ENCODE measurements at regions not wholly inside any gene's neighbourhood (a gene's known extent, or its start where the extent isn't known, plus 50 kb on each side); places are given as distances from the start of the nearest gene placed in this dataset.

DNA sequence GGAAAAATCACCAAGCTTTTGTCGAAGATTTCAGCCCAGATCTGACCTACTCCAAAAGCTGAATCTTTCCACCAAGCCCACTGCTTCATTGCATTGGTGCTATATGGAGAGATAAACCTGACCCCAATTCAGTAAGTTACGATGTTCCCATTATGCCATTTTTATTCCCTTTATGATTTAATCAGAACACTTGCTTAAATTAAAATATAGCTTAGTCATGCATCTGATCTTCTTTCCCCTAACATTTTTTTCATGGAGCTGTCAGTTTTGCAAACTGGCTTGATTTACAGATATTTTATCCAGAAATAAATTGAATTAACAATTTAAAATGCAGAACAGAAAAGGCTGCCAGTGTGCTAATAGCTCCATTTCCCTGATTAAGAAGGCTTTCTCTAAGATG, 503.5 kb upstream of the C1orf87 start:
- ATAC-seq (no peak), DNase-seq (no peak)
- Histone ChIP-seq H3K27me3 (no peaks in the 10 kb centered on the region), H3K4me3 (no peak overlapping the region), H3K4me1 (no peaks in the 10 kb centered on the region), H3K36me3 (no peaks in the 10 kb centered on the region), H3K27ac (no peak overlapping the region), H3K9me3 (no peaks in the 10 kb centered on the region)
- TF ChIP-seq, protein P1, sequence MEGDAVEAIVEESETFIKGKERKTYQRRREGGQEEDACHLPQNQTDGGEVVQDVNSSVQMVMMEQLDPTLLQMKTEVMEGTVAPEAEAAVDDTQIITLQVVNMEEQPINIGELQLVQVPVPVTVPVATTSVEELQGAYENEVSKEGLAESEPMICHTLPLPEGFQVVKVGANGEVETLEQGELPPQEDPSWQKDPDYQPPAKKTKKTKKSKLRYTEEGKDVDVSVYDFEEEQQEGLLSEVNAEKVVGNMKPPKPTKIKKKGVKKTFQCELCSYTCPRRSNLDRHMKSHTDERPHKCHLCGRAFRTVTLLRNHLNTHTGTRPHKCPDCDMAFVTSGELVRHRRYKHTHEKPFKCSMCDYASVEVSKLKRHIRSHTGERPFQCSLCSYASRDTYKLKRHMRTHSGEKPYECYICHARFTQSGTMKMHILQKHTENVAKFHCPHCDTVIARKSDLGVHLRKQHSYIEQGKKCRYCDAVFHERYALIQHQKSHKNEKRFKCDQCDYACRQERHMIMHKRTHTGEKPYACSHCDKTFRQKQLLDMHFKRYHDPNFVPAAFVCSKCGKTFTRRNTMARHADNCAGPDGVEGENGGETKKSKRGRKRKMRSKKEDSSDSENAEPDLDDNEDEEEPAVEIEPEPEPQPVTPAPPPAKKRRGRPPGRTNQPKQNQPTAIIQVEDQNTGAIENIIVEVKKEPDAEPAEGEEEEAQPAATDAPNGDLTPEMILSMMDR (IDR thresholded peaks at IDR 0.05): no peak
- intact Hi-C loops (cut with DNase I): no loop called here

DNA sequence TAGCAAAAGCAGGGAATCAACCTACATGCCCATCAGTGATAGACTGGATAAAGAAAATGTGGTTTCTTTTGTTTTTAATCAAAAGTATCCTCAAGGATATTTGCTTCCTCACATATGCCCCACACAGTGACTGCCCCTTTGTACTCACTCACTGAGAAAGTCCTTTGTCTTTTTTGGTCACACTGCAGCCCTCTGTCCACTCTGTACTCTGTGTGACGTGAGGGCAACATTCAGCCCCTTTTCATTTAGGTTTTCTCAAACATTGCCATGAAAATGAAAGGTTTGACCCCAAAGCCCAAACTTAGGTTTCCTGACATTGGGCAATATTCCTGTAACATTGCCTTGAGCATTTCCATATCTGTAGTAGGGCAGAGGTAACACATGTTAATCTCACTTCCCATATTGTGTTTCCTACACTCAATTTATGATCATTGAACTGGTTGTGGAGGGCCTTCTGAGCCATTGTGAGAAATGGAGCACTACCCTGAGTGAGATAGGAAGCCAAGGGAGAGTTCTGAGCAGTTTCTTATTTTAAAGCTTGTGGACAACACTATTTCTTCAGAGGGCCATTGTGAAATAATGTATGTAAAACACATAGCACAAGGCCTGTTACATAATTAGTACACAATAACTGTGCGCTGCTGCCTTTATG, 501.9 kb upstream of the C1orf87 start:
- Histone ChIP-seq H3K9me3 (no peaks in the 10 kb centered on the region), H3K4me1 (no peaks in the 10 kb centered on the region), H3K27ac (no peak overlapping the region), H3K4me3 (no peak overlapping the region), H3K27me3 (no peaks in the 10 kb centered on the region), H3K36me3 (no peaks in the 10 kb centered on the region)
- ATAC-seq (peak; percentile 28), DNase-seq (no peak)
- TF ChIP-seq, protein P1 (IDR thresholded peaks at IDR 0.05): no peak
- intact Hi-C loops (cut with DNase I): no loop called here

DNA sequence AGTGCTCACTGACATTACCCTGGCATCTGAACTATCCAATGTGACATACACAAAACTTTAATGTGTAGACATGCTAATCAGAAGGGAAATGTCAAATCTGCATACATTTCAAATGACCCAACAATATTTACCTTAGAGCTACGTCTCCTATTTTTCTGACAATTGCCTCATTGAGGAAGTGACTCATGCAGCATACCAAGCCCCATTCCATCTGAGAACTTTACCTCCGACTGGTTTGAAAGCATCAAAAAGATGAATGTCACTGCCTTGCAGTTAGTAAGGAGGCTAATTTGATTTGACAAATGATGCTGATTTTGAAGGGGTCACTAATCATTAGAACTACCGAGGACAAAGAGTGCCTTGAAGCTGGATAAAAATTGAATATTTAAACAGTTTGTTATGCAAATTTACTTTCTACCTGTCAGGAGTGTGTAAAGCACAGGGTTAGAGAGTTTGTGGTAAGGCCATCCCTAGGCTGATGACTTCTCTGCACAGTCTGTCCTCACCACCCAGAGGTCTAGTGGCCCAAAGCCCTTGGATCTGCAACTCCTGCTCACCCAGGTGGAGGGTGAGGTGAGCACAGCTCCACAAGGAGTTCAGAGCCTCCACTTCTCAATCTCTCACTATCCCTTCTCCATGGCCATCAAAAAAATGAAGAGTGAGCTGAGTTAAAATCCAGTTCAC, 500.3 kb upstream of the C1orf87 start:
- no peaks in the 10 kb centered on the region for H3K4me1 ChIP-seq
- H3K4me3 ChIP-seq: no peak overlapping the region
- intact Hi-C loops (cut with DNase I): no loop called here
- TF ChIP-seq, protein P1 (IDR thresholded peaks at IDR 0.05): no peak
- DNase-seq (no peak), ATAC-seq (peak; percentile 65)
- peak overlapping the region; percentile 55 for H3K27ac ChIP-seq
- H3K9me3 ChIP-seq: no peaks in the 10 kb centered on the region
- no peaks in the 10 kb centered on the region for H3K36me3 ChIP-seq
- H3K27me3 ChIP-seq: no peaks in the 10 kb centered on the region

DNA sequence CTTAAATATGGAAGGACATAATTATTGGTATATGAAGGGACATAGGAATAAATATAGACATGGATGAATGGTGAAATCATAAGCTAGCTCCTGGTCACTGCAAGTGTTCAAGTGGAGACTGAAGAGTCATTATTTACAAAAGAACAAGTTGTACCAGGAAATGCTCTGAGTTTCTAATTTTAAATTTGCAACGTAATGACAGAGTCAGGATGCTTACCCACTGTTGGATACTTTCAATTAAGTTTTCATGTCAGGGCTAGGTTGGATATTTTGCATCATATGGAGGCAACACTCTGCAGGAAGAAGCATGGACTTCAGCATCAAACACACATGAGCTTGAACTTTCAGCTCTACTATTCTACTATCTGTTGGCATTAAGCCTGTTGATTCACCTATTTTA, 499.6 kb upstream of the C1orf87 start:
- ATAC-seq: peak; percentile 74
- no peak for DNase-seq
- H3K4me3 ChIP-seq: no peak overlapping the region
- H3K36me3 ChIP-seq: no peaks in the 10 kb centered on the region
- H3K27me3 ChIP-seq: no peaks in the 10 kb centered on the region
- H3K27ac ChIP-seq: peak overlapping the region; percentile 55
- intact Hi-C loops (cut with DNase I): no loop called here
- H3K4me1 ChIP-seq: no peaks in the 10 kb centered on the region
- no peaks in the 10 kb centered on the region for H3K9me3 ChIP-seq
- TF ChIP-seq, protein P1 (IDR thresholded peaks at IDR 0.05): no peak

DNA sequence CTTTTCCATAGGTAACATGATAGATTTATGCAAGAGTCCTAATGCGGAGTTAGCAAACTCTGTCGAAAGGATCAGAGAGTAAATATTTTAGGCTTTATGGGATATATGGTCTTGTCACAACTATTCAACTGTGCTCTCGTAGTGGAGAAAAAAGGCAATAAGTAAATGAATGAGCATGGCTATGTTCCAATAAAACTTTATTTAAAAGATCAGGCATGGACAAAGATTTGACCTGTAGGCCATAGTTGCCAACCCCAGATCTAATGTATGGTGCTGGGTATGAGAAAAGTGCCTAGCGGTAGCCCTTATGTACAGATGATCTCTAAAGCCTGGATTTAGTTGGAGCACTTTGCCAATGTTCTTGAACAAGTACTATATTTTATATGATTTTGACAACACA, 498.8 kb upstream of the C1orf87 start:
- Histone ChIP-seq H3K36me3 (no peaks in the 10 kb centered on the region), H3K4me3 (no peak overlapping the region), H3K27ac (no peak overlapping the region), H3K4me1 (no peaks in the 10 kb centered on the region), H3K27me3 (no peaks in the 10 kb centered on the region), H3K9me3 (no peaks in the 10 kb centered on the region)
- ATAC-seq (no peak), DNase-seq (no peak)
- intact Hi-C loops (cut with DNase I): no loop called here
- TF ChIP-seq, protein P1 (IDR thresholded peaks at IDR 0.05): no peak
